Stomach smooth muscle (tissue), 2 donors: ENCODE measurements at regions not wholly inside any gene's neighbourhood (a gene's known extent, or its start where the extent isn't known, plus 50 kb on each side); places are given as distances from the start of the nearest gene placed in this dataset.

Experiments used
- H3K27ac ChIP-seq: one replicate; pipeline ENCODE4 v1.7.0; 2013; ENCODE audit warnings: mild to moderate bottlenecking, low read length, inconsistent platforms
- H3K27me3 ChIP-seq, 2 donors: one replicate each; pipeline ENCODE4 v1.7.0; 2013; ENCODE audit warnings: low read length in 2 of 2; ENCODE audit not compliant: insufficient read depth in 2 of 2, control insufficient read depth in 1 of 2
- H3K36me3 ChIP-seq, 2 donors: one replicate each; pipeline ENCODE4 v1.7.0; 2013; ENCODE audit warnings: low read length in 2 of 2; ENCODE audit not compliant: control insufficient read depth in 2 of 2, insufficient read depth in 2 of 2
- H3K4me1 ChIP-seq: one replicate; pipeline ENCODE4 v1.7.0; 2013; ENCODE audit warnings: low read length; ENCODE audit not compliant: control insufficient read depth, insufficient read depth
- H3K4me3 ChIP-seq, 2 donors: one replicate each; pipeline ENCODE4 v1.7.0; 2013; ENCODE audit warnings: low read length in 2 of 2
- H3K9ac ChIP-seq, 2 donors: one replicate each; pipeline ENCODE4 v1.7.0; 2013; ENCODE audit warnings: low read length in 2 of 2, mild to moderate bottlenecking in 1 of 2
- H3K9me3 ChIP-seq, 2 donors: one replicate each; pipeline ENCODE4 v1.7.0; 2013; ENCODE audit warnings: low read length in 2 of 2; ENCODE audit not compliant: control insufficient read depth in 2 of 2
- donor health status: healthy.
- donor health status: Pancreatic carcinoma.

GRCh38 chr10:59580026-59580863, 129.4 kb downstream of the SLC16A9 start:
- H3K36me3 ChIP-seq = no peaks in the 10 kb centered on the region
- H3K27ac ChIP-seq = no peak overlapping the region
- H3K9ac ChIP-seq = no peak overlapping the region
- no peaks in the 10 kb centered on the region for H3K27me3 ChIP-seq
- no peak overlapping the region for H3K4me3 ChIP-seq
- H3K9me3 ChIP-seq = no peaks in the 10 kb centered on the region
- no peaks in the 10 kb centered on the region for H3K4me1 ChIP-seq

- Histone ChIP-seq H3K27ac (no peak overlapping the region), H3K9me3 (no peaks in the 10 kb centered on the region), H3K36me3 (no peaks in the 10 kb centered on the region), H3K4me3 (no peak overlapping the region), H3K27me3 (no peaks in the 10 kb centered on the region), H3K4me1 (no peaks in the 10 kb centered on the region), H3K9ac (no peak overlapping the region)
Measured at GRCh38 chr10:59578741-59579140, 130.9 kb downstream of the SLC16A9 start.

DNA sequence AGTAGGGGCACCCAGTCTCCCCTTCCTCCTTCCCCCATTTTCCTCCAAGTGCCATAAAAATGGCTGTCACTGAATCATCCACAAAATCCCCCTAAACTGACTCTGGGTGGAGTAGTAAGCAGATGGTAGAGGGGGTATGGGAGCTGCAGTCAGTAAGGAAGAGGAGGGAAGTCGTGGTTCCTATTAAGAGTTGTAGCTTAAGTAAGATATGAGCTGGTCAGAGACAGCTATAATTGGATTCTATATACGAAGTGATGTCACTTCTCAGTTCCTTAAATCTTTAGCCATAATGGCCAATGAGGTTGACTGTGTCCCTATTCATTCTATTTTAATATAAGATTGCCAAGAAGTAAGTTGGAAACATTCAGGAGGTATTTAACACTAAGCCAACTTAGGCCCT, 131.7 kb downstream of the SLC16A9 start:
- no peak overlapping the region for H3K4me3 ChIP-seq
- no peaks in the 10 kb centered on the region for H3K36me3 ChIP-seq
- H3K9me3 ChIP-seq = no peaks in the 10 kb centered on the region
- no peak overlapping the region for H3K9ac ChIP-seq
- no peak overlapping the region for H3K27ac ChIP-seq
- H3K4me1 ChIP-seq = no peaks in the 10 kb centered on the region
- H3K27me3 ChIP-seq = no peaks in the 10 kb centered on the region

GRCh38 chr10:59575269-59575668, 134.4 kb downstream of the SLC16A9 start:
- H3K4me1 ChIP-seq = no peaks in the 10 kb centered on the region

GRCh38 chr10:59563531-59563930, 146.1 kb downstream of the SLC16A9 start:
- no peaks in the 10 kb centered on the region for H3K9me3 ChIP-seq
- peaks cover 10% of the 10 kb centered on the region for H3K4me1 ChIP-seq
- no peaks in the 10 kb centered on the region for H3K36me3 ChIP-seq
- no peaks in the 10 kb centered on the region for H3K27me3 ChIP-seq
- H3K4me3 ChIP-seq = no peak overlapping the region
- no peak overlapping the region for H3K9ac ChIP-seq
- no peak overlapping the region for H3K27ac ChIP-seq

More at GRCh38 chr10:59575269-59575668, 134.4 kb downstream of the SLC16A9 start:
- H3K27ac ChIP-seq = no peak overlapping the region
- H3K9ac ChIP-seq = no peak overlapping the region
- no peaks in the 10 kb centered on the region for H3K36me3 ChIP-seq
- H3K9me3 ChIP-seq = no peaks in the 10 kb centered on the region
- H3K27me3 ChIP-seq = no peaks in the 10 kb centered on the region
- H3K4me3 ChIP-seq = no peak overlapping the region

- Histone ChIP-seq H3K27ac (no peak overlapping the region), H3K9me3 (no peaks in the 10 kb centered on the region)
Measured at GRCh38 chr10:59562126-59562525, 147.5 kb downstream of the SLC16A9 start.

DNA sequence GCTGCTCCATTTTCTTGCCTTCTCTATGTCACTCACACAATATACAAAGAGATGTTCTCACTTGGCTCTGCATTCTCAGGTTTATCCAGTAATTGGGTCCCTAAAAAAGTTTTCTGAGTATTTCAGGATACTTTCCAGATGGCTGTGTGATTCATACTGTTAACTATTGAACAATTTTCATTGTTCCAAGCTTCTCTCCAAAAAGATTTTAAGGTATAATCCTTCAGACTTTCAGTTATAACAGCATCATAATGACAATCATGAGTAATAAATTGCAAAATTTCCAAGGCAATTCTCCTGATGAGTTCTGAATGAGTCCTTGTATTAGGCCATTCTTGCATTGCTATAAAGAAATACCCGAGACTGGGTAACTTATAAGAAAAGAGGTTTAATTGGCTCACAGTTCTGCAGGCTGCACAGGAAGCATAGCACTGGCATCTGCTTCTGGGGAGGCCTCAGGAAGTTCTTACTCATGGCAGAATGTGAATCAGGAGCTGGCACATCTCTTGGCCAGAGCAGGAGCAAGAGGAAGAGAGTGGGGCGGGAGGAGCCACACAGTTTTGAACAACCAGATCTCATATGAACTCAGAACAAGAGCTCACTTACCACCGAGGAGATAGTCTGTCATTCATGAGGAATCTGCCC, 148.1 kb downstream of the SLC16A9 start:
- H3K9ac ChIP-seq = no peak overlapping the region
- H3K4me3 ChIP-seq = peak overlapping the region in 1 of 2 donors; percentile 4
- H3K4me1 ChIP-seq = peaks cover 10% of the 10 kb centered on the region
- H3K27me3 ChIP-seq = no peaks in the 10 kb centered on the region
- no peak overlapping the region for H3K27ac ChIP-seq
- no peaks in the 10 kb centered on the region for H3K36me3 ChIP-seq
- no peaks in the 10 kb centered on the region for H3K9me3 ChIP-seq

More at GRCh38 chr10:59562126-59562525, 147.5 kb downstream of the SLC16A9 start:
- Histone ChIP-seq H3K4me1 (peaks cover 10% of the 10 kb centered on the region), H3K4me3 (peak overlapping the region in 1 of 2 donors; percentile 4), H3K36me3 (no peaks in the 10 kb centered on the region), H3K9ac (no peak overlapping the region), H3K27me3 (no peaks in the 10 kb centered on the region)

- peaks cover 10% of the 10 kb centered on the region for H3K4me1 ChIP-seq
- H3K27ac ChIP-seq = no peak overlapping the region
Measured at GRCh38 chr10:59560990-59561389, 148.7 kb downstream of the SLC16A9 start.

GRCh38 chr10:59560161-59560560, 149.5 kb downstream of the SLC16A9 start:
- H3K27me3 ChIP-seq = no peaks in the 10 kb centered on the region
- peaks cover 10% of the 10 kb centered on the region for H3K4me1 ChIP-seq
- no peak overlapping the region for H3K27ac ChIP-seq
- H3K9me3 ChIP-seq = no peaks in the 10 kb centered on the region
- no peak overlapping the region for H3K4me3 ChIP-seq
- H3K36me3 ChIP-seq = no peaks in the 10 kb centered on the region
- no peak overlapping the region for H3K9ac ChIP-seq

More at GRCh38 chr10:59560990-59561389, 148.7 kb downstream of the SLC16A9 start:
- no peak overlapping the region for H3K9ac ChIP-seq
- no peak overlapping the region for H3K4me3 ChIP-seq
- no peaks in the 10 kb centered on the region for H3K27me3 ChIP-seq
- H3K9me3 ChIP-seq = no peaks in the 10 kb centered on the region
- no peaks in the 10 kb centered on the region for H3K36me3 ChIP-seq

GRCh38 chr10:59558066-59558465, 151.6 kb downstream of the SLC16A9 start:
- Histone ChIP-seq H3K36me3 (no peaks in the 10 kb centered on the region), H3K9me3 (no peaks in the 10 kb centered on the region), H3K27ac (no peak overlapping the region), H3K4me1 (peaks cover 10% of the 10 kb centered on the region), H3K27me3 (no peaks in the 10 kb centered on the region), H3K4me3 (no peak overlapping the region), H3K9ac (no peak overlapping the region)

GRCh38 chr10:59557642-59558041, 152.0 kb downstream of the SLC16A9 start:
- Histone ChIP-seq H3K27me3 (no peaks in the 10 kb centered on the region), H3K9me3 (no peaks in the 10 kb centered on the region), H3K4me1 (peaks cover 8% of the 10 kb centered on the region), H3K27ac (no peak overlapping the region), H3K36me3 (no peaks in the 10 kb centered on the region), H3K4me3 (no peak overlapping the region), H3K9ac (no peak overlapping the region)
